22Rv1 (cell line): ENCODE measurements at regions not wholly inside any gene's neighbourhood (a gene's known extent, or its start where the extent isn't known, plus 50 kb on each side); places are given as distances from the start of the nearest gene placed in this dataset.

Source experiments
- CTCF ChIP-seq: fragments of 450-650 bp; IDR thresholded peaks from 2 replicates; pipeline ENCODE4 v1.5.1; 2017; ENCODE audit warnings: mild to moderate bottlenecking
- ZFX ChIP-seq: fragments of 450-650 bp; IDR thresholded peaks from 2 replicates; pipeline ENCODE4 v1.6.1; 2017; ENCODE audit warnings: antibody characterized with exemption, borderline replicate concordance

GRCh38 chr1:229170274-229170673 is 100.6 kb upstream of the RAB4A start:
- no peak for TF ChIP-seq CTCF
- no peak for TF ChIP-seq ZFX
